ENCODE measurements at regions not wholly inside any gene's neighbourhood (a gene's known extent, or its start where the extent isn't known, plus 50 kb on each side); places are given as distances from the start of the nearest gene placed in this dataset.

GRCh38 chr7:25584112-25584938 is 356.0 kb upstream of the NPVF start:
- TF ChIP-seq REST (IDR thresholded peaks at IDR 0.05) (no peak), RNF2 (IDR thresholded peaks at IDR 0.05; ENCODE audit: borderline replicate concordance, low read depth) (no peak), PHF8 (IDR thresholded peaks at IDR 0.05; ENCODE audit: borderline replicate concordance, low read depth) (no peak), MAZ (IDR thresholded peaks at IDR 0.05; ENCODE audit: borderline replicate concordance, low read depth, low read length) (no peak), HEYL (CRISPR knock-in tag; IDR thresholded peaks at IDR 0.05) (no peak), POLR2AphosphoS2 (conservative IDR thresholded peaks at IDR 0.05; ENCODE audit: low read length) (no peak), POLR2A (IDR thresholded peaks at IDR 0.05; ENCODE audit: low read length) (no peak), RAD21 (conservative IDR thresholded peaks at IDR 0.05 in 1 of 2, IDR thresholded peaks at IDR 0.05 in 1 of 2) (no peak), CBX8 (IDR thresholded peaks at IDR 0.05) (no peak), EP300 (IDR thresholded peaks at IDR 0.05) (no peak), GATA3 (IDR thresholded peaks at IDR 0.05; ENCODE audit: borderline replicate concordance) (no peak)
- TF ChIP-seq, protein P1, sequence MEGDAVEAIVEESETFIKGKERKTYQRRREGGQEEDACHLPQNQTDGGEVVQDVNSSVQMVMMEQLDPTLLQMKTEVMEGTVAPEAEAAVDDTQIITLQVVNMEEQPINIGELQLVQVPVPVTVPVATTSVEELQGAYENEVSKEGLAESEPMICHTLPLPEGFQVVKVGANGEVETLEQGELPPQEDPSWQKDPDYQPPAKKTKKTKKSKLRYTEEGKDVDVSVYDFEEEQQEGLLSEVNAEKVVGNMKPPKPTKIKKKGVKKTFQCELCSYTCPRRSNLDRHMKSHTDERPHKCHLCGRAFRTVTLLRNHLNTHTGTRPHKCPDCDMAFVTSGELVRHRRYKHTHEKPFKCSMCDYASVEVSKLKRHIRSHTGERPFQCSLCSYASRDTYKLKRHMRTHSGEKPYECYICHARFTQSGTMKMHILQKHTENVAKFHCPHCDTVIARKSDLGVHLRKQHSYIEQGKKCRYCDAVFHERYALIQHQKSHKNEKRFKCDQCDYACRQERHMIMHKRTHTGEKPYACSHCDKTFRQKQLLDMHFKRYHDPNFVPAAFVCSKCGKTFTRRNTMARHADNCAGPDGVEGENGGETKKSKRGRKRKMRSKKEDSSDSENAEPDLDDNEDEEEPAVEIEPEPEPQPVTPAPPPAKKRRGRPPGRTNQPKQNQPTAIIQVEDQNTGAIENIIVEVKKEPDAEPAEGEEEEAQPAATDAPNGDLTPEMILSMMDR (IDR thresholded peaks at IDR 0.05) = no peak
- TF ChIP-seq, protein P2, sequence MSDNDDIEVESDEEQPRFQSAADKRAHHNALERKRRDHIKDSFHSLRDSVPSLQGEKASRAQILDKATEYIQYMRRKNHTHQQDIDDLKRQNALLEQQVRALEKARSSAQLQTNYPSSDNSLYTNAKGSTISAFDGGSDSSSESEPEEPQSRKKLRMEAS (IDR thresholded peaks at IDR 0.05) = no peak

All from A549 (cell line).